ENCODE measurements at regions not wholly inside any gene's neighbourhood (a gene's known extent, or its start where the extent isn't known, plus 50 kb on each side); places are given as distances from the start of the nearest gene placed in this dataset.

DNA sequence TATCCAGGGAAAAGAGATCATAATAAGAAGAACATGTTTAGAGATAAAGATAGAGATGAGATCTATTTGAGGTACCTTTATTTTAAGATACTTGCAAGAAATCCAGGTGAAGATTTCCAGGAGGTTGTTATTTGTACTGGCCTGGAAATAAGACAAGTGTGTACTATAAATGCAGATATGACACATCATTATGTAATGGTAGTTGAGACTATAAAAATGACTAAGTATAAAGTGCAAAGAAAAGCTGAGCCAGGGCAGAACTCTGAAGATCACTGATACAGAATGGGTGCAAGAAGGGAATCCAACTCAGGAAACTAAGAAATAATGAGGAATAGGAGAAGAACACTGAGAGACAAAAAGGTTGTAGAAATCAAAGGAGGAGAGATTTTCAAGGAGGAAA is 378.2 kb upstream of the PBX1 start:
- DNase-seq (ENCODE audit: low read depth) = no peak
- in situ Hi-C loops (cut with HindIII; ENCODE audit: low sequenced_read_pairs) = no loop called here
- H3K4me3 ChIP-seq (ENCODE audit: low read depth, low read length) = no peak overlapping the region
- TF ChIP-seq, protein P1, sequence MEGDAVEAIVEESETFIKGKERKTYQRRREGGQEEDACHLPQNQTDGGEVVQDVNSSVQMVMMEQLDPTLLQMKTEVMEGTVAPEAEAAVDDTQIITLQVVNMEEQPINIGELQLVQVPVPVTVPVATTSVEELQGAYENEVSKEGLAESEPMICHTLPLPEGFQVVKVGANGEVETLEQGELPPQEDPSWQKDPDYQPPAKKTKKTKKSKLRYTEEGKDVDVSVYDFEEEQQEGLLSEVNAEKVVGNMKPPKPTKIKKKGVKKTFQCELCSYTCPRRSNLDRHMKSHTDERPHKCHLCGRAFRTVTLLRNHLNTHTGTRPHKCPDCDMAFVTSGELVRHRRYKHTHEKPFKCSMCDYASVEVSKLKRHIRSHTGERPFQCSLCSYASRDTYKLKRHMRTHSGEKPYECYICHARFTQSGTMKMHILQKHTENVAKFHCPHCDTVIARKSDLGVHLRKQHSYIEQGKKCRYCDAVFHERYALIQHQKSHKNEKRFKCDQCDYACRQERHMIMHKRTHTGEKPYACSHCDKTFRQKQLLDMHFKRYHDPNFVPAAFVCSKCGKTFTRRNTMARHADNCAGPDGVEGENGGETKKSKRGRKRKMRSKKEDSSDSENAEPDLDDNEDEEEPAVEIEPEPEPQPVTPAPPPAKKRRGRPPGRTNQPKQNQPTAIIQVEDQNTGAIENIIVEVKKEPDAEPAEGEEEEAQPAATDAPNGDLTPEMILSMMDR (IDR thresholded peaks at IDR 0.05; ENCODE audit: low read depth, low read length, missing control alignments) = no peak

DNA sequence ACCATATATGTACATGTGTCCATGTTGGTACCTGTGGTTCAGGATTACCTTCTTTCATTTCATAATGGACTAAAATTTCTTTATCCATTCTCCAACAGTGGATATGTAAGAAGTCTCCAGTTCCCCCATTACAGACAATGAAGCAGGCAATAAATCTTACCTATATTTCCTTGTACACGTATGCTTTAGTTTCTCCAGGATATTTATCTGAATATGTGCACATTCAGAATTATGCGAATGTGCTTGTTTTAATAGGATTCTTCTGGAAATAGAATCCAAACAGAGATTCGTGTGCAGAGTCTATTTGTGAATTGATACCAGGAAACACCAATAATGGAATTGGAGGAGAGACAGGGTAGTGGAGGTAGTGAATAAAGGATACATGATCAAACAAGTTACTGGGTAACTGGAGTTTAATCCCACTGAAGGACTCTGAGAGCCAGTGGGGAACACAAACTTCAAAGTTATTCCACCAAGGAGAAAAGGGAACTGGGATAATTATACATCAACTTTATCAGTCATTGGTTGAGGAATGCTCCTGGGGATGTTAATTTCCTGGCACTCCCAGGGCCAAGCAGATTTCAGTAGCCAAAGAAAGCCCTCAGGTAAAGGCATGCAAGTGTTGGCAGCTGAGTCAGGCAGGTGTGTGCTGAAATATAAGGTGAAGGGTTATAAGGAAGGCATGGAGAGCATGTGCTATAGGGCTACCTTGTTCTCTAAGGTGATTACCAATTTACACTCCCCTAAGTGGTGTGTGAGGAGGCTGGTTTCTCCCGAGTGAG is 374.9 kb upstream of the PBX1 start:
- TF ChIP-seq, protein P1 (IDR thresholded peaks at IDR 0.05; ENCODE audit: low read depth, low read length, missing control alignments) = no peak
- no peak for DNase-seq (ENCODE audit: low read depth)
- H3K4me3 ChIP-seq (ENCODE audit: low read depth, low read length) = no peak overlapping the region
- in situ Hi-C loops (cut with HindIII; ENCODE audit: low sequenced_read_pairs) = no loop called here

DNA sequence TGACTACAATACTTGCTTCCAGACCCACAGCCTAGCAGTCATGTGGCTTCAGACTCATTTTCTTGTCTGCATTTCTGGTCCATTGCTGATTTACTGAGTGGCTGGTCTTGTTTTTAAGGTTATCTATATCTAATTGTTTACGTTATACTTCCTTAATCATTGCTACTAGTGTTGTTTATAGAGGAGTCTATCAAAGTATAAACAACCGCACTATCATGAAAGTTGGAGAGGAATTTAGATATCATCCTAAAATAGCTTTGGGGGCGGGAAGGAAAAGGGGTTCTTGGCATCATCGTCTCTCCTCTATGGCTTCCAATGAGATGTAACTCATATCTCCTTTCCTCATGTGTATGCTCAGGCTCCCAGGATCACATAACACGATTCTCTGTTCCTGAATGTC is 372.1 kb upstream of the PBX1 start:
- H3K4me3 ChIP-seq (ENCODE audit: low read depth, low read length) = no peak overlapping the region
- no peak for DNase-seq (ENCODE audit: low read depth)
- in situ Hi-C loops (cut with HindIII; ENCODE audit: low sequenced_read_pairs) = no loop called here
- TF ChIP-seq, protein P1 (IDR thresholded peaks at IDR 0.05; ENCODE audit: low read depth, low read length, missing control alignments) = no peak

DNA sequence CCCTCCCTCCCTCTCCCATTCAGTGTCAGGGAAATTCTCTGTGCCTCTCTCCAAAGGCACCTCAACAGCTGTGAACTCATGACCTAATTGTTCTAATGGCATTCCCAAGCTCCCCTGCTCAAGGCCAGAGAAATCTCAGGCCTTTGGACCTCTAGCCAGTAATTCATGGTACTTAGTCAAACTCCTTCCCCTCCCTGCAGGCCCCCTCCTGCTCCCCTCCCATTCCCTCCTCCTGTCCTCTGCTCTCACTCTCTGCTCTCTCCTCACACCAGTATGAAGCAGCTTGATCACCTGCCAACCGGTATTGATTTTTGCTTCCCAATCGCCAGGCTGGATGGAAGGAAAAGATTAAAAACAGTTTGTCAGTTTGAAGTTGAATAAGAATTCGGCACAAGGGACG is 370.5 kb upstream of the PBX1 start:
- DNase-seq (ENCODE audit: low read depth) = no peak
- in situ Hi-C loops (cut with HindIII; ENCODE audit: low sequenced_read_pairs) = no loop called here
- H3K4me3 ChIP-seq (ENCODE audit: low read depth, low read length) = no peak overlapping the region
- TF ChIP-seq, protein P1 (IDR thresholded peaks at IDR 0.05; ENCODE audit: low read depth, low read length, missing control alignments) = no peak

DNA sequence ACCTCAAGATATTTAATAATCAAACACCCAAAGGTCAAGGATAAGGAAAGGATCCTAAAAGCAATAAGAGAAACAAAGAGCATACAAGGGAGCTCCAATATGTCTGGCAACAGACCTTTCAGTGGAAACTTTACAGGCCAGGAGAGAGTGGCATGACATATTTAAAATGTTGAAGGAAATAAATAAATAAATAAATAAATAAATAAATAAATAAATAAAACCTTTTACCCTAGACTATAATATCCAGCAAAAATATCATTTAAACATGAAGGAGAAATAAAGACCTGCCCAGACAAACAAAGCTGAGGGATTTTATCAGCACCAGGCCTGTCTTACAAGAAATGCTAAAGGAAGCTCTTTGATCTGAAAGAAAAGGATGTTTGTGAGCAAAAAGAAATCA is 367.8 kb upstream of the PBX1 start:
- in situ Hi-C loops (cut with HindIII; ENCODE audit: low sequenced_read_pairs) = no loop called here
- no peak overlapping the region for H3K4me3 ChIP-seq (ENCODE audit: low read depth, low read length)
- TF ChIP-seq, protein P1 (IDR thresholded peaks at IDR 0.05; ENCODE audit: low read depth, low read length, missing control alignments) = no peak
- no peak for DNase-seq (ENCODE audit: low read depth)

DNA sequence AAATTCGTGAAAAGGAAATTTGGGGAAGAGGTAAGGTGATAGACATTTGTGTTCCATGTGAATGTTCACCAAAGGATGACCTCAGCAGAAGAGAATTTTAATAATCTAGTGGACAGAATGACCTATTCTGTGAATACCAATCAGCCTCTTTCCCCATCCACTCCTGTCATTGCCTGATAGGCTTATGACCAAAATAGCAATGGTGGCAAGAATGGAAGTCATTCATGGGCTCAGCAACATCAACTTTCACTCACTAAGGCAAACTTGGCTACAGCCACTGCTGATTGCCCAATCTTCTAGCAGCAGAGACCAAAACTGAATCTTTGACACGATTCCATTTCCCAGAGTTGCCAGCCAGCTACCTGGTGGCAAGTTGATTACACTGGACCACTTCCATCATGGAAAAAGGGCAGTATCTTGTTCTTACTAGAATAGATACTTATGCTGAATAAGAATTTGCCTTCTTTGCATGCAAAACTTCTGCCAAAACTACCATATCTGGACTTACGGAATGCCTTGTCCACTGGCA is 348.7 kb upstream of the PBX1 start:
- DNase-seq (ENCODE audit: low read depth) = no peak
- in situ Hi-C loops (cut with HindIII; ENCODE audit: low sequenced_read_pairs) = no loop called here
- TF ChIP-seq, protein P1 (IDR thresholded peaks at IDR 0.05; ENCODE audit: low read depth, low read length, missing control alignments) = no peak

More for the DNA sequence above, 348.7 kb upstream of the PBX1 start:
- H3K4me3 ChIP-seq (ENCODE audit: low read depth, low read length) = no peak overlapping the region

All from astrocyte of the cerebellum (primary cell).